A673 (cell line): ENCODE measurements at regions not wholly inside any gene's neighbourhood (a gene's known extent, or its start where the extent isn't known, plus 50 kb on each side); places are given as distances from the start of the nearest gene placed in this dataset.

ENCODE experiments used
- EZH2 ChIP-seq: fragments of 200-600 bp; sonication (generic); IDR thresholded peaks from 2 replicates; pipeline ENCODE4 v1.6.1; 2017; ENCODE audit warnings: borderline replicate concordance, low read depth, mild to moderate bottlenecking, mixed read lengths, antibody characterized with exemption, low read length; ENCODE audit not compliant: poor library complexity, severe bottlenecking
- TF ChIP-seq, protein P1 (sequence below): fragments of 300-800, 200-600 bp; sonication (generic); conservative IDR thresholded peaks from 2 replicates; pipeline ENCODE4 v1.5.1; 2017; ENCODE audit warnings: low read depth, mild to moderate bottlenecking, antibody characterized with exemption, low read length, moderate library complexity, mixed read lengths

DNA sequence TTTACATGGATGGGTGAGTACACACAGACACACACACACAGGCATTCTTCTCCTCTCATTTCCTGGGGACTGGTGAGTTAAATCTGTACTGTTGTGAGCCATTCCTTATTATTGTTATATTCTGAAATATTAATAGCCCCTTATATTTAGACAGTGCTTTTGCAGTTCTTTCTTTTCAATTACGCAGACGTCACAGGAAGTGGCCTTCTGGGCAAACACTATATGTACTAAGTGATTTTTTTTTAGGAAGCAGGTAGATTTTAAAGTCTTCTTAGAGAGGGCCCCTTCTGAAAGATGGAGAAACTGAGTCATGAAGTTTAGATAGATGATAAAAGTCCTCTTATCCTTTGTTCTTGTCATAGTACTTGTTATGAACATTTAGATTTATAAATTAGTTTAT, 1213.6 kb downstream of the VRK1 start:
- TF ChIP-seq, protein P1, sequence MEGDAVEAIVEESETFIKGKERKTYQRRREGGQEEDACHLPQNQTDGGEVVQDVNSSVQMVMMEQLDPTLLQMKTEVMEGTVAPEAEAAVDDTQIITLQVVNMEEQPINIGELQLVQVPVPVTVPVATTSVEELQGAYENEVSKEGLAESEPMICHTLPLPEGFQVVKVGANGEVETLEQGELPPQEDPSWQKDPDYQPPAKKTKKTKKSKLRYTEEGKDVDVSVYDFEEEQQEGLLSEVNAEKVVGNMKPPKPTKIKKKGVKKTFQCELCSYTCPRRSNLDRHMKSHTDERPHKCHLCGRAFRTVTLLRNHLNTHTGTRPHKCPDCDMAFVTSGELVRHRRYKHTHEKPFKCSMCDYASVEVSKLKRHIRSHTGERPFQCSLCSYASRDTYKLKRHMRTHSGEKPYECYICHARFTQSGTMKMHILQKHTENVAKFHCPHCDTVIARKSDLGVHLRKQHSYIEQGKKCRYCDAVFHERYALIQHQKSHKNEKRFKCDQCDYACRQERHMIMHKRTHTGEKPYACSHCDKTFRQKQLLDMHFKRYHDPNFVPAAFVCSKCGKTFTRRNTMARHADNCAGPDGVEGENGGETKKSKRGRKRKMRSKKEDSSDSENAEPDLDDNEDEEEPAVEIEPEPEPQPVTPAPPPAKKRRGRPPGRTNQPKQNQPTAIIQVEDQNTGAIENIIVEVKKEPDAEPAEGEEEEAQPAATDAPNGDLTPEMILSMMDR = no peak
- no peak for TF ChIP-seq EZH2
